HG02588 (cell line): ENCODE measurements at regions not wholly inside any gene's neighbourhood (a gene's known extent, or its start where the extent isn't known, plus 50 kb on each side); places are given as distances from the start of the nearest gene placed in this dataset.
"Not testable (repeated sequence)": the region's sequence is repeated elsewhere in the genome, so short reads cannot be mapped to it uniquely, and the experiment has no call there.

ENCODE experiments used
- ATAC-seq: cut with Tn5 transposase; IDR thresholded peaks from one replicate; pipeline ENCODE4 v1.9.1; 2021; ENCODE audit warnings: mild to moderate bottlenecking, moderate library complexity; ENCODE audit not compliant: unreplicated experiment

DNA sequence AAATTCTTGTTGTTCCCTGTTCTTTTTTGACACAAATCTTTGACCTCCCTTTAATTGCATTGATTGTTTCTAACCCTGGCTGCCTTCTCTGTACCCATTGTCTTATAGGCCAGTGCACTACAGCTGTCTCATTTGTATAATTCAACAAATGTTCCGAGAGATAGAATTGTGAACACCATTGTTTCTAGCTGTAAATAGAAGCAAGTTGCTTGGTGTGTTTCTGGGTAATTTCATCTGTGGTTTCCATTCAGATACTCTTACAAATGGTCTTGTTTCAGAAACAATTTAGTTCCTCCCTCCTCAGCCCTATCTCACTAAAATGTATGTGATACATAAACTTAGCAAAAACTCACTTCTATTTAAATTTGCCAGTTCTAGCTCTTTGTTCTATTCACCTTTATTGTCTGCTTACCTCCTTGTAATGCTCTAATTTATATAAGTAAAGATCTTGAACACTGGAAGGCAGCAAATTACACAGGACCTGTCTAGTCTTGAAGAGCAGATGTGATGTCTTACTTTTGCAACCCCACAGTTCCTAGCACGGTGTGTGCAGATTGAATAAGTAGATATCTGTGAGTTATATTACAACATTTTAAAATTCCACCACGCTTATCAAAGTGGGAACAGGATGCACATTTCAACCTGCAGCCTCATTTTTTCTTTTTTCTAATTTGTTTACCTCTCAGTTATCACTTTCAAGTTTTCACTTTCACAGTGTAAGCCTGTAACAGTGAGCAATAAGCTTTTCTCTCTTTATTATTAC is 515.6 kb upstream of the ZP4 start:
- ATAC-seq = no peak

DNA sequence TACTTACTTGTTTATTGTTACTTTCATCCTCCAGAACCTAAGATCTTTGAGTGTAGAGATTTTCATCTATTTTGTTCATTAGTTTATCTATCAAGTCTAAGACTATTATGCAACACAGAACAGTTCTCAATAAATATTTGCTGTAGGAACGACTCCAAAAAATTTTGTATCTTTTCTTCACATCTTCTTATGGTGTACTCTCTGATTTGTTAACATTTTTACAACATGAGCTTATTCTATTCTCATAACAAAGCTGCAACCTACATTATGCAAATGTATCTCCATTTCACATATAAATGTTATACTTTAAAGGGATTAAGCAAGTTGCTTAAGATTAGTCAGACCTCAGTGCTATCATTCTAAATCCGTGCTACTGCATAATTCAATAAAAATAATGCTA is 514.2 kb upstream of the ZP4 start:
- ATAC-seq = no peak

DNA sequence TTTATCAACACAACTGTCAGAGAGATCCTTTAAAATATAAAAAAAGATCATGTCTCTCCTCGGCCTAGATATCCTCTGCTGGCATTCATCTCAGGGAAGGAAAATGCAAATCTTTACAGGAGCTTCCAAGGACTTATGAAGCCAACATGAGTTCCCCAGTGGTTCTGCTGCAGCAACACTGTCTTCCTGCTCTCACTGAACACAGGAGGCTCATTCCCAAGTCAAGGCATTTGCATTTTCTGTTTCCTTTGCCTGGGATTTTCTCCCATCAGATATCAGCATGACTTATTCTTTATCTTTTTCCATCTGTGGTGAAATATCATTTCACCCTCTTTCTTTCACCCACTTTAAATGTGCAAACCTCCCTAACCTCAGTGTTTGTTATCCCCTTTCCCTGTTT is 513.8 kb upstream of the ZP4 start:
- no peak for ATAC-seq

DNA sequence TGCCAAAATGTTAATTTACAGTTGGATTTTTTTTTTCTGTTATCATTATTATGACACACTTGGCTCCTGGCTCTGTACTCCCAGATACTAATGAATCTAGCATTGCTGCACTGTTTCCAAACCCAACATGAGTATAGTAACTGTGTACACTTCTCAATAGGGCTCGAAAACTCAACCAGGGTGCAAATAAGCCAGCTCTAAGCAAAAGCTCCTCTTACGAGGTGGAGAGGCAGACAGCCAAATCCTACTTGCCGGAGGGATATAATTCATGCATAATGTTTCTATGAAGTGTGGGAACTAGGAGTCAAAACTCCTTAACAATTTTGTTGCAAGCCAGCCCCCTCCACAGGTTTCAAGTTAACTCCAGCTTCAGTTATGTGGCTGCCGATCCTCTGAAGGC is 510.4 kb upstream of the ZP4 start:
- ATAC-seq = no peak

DNA sequence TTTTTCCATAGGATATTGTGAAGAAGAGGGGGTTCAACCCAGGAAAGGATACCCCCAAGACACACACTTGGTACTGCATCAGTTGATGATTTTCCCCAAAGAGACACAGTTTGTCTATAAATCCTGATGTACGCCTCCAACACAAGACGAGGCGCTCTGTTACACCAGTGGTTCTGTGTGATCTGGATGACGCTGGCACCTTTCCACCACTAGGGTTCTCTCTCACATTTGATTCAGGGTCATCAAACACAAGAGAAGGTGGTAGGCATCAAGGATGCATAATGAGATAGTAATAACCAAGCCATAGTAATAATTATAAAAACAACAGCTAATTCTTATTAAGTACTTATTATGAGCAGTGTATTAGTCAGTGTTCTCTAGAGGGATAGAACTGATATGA is 508.8 kb upstream of the ZP4 start:
- ATAC-seq = no peak

DNA sequence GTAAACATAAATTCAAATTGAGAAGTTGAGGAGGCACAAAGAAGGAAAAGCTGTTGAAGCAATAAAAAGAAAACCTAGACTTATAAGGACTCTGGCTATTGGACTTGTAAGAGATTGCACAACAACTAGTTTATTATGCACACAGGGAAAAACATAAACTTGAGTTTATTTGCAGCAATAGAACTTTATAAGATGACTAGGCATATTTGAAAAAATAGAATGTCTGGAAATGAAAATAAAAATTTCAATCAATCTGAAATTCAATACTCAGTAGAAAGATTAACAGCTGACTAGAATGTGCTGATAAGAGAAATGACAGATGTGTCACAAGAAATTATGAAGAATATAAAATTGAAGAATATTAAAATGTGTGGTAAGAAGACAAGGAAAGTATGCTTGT is 505.4 kb upstream of the ZP4 start:
- ATAC-seq = no peak

DNA sequence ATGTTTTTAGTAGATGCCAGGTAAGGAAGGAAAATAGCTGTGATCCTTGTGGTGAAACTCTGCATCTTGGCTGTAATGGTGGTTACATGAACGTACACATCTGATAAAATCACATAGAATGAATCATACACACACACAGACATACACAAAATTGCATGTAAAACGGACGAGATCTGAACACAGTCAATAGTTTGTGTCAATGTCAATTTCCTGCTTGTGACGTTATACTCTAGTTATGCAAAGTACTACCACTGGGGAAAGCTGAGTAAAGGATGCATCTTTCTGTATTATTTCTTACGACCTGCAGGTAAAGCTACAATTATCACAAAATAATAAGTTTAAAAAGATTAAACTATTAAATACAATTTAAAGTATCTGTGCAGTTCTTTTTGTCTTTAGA is 493.7 kb upstream of the ZP4 start:
- ATAC-seq = no peak

DNA sequence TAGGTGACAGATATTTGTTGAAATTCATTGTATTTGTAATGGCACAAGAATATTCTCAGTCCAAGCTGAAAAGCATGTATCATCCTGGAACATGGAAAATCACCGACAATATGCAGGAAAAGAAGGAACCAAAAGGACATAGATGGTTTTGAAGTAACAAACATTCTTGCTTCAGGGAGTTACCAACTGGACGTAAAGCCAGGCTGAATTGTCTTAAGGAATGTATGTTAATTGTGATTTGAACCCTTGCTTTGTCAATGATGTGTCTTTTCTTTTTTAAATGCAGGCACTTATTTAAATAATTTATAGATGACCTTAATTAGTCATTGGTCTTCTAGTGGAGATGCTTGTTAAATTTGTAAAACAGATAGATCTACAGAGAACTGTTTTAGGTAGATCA is 489.4 kb upstream of the ZP4 start:
- no peak for ATAC-seq

DNA sequence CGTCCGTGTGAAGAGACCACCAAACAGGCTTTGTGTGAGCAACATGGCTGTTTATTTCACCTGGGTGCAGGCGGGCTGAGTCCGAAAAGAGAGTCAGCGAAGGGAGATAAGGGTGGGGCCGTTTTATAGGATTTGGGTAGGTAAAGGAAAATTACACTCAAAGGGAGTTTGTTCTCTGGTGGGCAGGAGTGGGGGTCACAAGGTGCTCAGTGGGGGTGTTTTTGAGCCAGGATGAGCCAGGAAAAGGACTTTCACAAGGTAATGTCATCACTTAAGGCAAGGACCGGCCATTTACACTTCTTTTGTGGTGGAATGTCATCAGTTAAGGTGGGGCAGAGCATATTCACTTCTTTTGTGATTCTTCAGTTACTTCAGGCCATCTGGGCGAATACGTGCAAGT is 488.7 kb upstream of the ZP4 start:
- not testable (repeated sequence) for ATAC-seq

DNA sequence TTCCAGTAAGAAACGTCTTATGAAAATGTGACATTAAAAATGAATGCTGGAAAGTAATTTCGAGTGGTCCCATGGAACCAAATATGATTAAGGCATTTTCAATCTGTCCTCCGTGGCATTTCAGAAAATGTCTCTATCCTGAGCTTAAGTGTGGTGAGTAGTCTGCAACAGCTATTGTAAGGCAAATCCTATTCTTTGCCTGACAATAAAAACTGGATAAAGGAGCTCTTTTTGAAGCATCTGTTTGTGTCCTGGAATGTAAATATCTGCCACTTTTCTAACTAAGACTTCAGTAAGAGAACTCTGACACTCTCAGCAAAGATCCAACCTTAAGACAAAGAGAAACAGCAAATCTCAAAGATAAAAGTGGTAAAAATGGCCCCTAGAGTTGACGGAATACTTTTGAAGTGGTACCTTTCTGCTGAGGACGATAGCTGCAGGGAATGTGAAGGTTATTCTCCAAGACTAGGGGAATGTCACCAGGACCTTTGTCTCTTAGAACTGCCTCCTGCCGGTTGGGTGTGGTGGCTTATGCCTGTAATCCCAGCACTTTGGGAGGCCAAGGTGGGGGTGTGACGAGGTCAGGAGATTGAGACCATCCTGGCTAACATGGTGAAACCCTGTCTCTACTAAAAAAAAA is 486.7 kb upstream of the ZP4 start:
- no peak for ATAC-seq

DNA sequence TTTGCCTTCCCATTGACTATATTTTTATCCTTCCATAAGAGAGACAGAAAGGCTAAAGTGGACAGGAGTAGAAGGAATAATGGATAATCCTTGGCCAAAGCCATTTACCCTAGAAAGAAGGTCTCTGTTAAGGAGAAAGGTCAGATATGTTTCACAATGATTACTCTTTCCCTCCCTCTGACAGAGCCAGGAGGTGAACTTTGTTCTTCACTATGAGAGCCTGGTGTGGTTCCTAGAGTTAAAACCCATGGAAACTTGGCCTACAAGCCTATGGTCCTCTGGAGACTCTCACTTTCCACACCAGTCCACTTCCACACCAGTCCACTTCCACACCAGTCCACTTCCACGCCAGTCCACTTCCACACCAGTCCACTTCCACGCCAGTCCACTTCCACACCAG is 479.9 kb upstream of the ZP4 start:
- ATAC-seq = no peak

DNA sequence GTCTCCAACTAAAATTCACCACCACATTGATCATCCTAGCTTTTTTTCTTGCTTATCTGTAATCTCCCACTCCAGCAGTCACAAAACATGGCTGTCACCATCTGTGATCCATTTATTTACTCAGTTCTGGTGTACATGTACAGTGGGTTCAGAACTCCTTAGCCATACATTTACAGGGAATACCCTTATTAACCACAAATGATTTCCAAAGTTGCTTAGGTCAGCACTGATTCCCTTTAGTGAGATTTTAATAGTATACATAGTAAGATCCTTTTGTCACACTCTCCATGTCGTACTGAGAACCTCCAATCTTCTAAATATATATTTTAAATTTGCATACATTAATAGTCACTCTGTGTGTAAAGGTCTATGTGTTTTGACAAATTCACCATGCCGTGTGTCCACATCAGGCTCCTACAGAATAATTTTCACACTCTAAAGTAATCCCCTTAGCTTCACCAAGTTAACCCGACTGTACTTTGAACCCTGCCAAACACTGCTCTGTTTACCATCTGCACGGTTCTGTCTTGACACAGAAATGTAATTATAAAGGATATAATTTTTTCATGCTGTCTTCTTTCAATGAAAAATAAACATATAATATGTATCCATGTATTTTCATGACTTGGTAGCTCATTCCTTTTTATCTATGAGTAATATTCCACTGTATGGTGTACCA is 473.6 kb upstream of the ZP4 start:
- no peak for ATAC-seq

DNA sequence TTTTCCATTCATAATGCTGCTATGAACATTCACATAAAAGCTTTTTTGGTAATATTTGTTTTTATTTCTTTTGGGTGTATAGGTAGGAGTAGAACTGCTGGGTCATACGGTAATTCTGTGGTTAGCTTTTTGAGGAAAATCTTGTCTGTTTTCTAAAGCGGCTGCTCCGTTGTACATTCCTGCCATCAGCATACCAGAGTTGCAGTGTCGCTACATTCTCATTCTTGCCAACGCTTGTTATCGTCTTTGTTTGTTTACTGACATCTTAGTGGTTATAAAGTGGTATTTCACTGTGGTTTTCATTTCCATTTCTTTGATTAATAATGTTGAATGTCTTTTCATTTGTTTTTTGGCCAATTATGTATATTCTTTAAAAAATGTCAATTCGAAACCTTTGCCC is 469.8 kb upstream of the ZP4 start:
- no peak for ATAC-seq

DNA sequence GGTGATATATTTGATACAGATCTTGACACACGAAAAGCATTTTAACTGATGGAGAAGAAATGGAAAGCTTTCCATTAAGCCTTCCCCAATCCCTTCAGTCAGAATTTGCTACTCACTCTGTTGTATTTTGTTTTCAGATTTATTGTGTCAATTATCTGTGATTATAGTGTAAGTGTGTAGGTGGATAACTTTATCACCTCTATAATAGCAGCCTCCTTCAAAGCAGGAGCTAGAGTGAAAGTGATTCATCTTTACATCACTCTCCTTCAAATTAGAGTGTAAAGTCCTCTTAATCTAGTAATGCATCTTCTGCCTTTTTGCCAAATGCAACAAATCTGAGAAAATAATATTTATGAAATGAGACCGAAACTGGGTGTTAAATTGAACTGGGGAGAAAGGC is 459.7 kb upstream of the ZP4 start:
- no peak for ATAC-seq

DNA sequence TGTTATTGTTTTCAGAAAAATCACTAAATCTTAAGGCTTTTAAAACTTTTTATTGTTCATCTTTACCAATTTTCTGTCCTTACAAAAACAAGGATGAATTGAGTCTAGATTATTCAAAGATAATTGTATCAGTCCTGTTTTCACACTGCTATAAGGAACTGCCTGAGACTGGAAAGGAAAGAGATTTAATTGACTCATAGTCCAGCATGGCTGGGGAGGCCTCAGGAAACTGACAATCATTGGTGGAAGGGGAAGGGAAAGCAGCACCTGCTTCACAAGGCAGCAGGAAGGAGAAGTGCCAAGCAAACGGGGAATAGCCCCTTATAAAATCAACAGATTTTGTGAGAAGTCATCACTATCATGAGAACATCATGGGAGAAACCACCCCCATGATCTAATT is 455.6 kb upstream of the ZP4 start:
- no peak for ATAC-seq

DNA sequence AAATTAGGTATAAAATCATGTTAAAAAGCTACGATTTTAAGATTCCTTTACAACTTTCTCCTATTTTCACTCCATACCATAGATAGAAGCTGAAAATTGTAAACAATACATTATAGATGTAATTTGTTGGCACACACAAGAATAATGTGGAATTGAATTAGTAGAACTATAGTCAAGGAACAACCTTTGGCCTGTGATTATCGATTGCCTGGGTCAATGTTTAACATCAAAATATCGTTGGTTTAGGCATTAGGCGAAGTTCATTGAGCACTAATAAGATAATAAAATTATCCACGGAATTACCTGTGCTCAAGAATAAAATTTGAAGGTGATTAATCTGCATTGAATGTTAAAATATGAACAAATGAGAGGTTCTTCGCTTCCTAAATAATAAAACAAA is 455.1 kb upstream of the ZP4 start:
- ATAC-seq = no peak

DNA sequence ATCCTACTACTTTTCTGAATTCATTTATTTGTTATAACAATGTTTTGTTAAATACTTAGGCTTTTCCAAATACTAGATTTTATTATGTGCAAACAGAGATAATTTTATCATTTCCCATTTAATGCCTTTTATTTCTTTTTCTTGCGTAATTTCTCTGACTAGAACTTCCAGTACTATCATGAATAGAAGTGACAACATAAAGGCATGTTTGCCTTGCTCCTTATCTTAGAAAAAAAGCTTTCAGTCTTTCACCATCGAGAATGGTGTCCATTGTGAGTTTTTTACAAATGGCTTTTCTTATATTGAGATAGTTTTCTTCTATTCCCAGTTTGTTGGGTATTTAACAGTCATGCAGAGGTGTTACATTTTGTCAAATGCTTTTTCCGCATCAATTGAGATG is 453.1 kb upstream of the ZP4 start:
- ATAC-seq = no peak

DNA sequence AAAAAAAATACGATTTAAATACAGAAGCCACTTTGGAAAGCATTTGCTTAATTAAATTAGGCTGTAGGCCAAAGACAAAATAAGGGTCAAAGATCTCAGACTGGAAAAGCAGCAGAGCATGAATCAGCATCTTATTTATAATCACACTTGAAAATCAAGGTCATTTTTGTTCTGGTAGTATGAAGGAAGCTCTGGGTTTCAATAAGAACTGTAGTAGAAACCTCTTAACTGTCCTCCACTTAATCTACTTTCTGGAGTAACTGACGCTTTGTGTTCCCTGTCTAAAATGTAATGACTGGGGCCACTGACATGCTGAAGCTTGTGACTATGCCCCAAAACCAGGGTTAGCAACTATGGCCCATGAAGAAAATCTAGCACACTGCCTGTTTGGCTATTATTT is 450.7 kb upstream of the ZP4 start:
- no peak for ATAC-seq

DNA sequence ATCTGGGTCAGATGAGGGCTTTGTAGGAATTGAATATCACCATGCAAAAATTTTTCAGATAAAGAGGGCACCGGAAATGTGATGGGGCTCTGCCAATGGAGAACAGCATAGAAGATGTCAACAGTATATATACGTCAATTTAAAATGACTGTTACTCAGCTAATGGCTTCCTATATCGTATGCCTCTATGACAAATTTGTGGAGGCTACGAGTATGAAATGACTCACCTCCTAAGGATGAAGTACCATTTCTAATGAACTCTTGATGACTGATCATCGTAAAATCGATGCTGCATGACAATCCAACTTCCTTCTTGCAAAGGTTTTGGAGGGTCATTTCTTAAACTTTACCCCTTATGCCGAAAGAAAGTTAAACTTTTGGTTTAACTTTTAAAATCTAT is 450.3 kb upstream of the ZP4 start:
- no peak for ATAC-seq

DNA sequence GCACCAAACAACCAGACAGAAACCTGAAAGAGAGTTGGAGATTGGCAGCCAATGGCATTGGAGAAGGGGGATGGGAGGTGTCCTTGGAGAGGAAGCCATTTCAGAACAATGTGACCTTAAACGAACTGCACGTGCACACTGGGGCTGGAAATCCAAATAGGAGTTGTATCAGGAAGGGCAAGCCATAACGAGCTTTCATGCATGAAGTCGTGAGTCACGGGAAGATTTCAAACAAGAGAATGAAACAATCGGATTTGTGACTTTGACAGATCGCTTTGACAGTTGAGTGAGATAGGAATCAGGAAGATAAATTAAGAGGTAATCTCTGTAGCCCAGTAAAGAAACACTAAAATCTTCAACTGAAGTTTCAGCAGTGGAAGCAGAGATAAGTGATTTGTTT is 445.8 kb upstream of the ZP4 start:
- no peak for ATAC-seq

DNA sequence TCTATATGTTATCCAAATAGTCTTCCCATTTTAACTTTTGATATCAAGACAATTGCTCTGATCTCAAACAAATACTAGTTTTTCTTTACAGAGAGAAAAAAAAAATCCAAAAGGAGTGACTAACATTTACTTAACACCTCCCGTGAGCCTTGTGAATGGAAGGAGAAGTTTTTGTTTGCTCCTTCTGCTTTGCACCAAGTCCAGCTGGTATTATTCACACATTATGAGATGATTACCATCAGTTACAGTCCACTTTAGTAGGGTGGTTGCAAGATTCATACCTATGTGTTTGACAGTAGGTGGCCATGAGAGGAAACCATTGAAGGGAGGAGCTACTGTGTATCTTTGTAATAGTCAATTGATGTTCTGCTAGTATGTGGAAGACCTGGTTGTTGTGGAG is 443.4 kb upstream of the ZP4 start:
- no peak for ATAC-seq

DNA sequence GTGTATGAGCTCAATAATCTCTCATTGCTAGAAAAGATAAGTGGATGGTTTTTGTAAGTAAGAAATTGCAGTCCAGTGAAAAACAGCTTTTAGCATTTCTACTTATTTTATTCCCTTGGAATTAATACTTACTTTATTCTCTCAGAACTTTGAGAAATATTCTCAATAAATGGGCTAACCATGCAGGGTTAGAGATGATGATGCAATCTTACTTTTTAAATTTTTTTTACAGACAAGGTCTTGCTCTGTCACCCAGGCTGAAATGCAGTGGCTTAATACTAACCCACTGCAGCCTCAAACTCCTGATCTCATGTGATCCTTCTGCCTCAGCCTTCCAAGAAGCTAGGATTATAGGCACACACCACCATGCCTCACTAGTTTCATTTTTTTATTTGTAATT is 440.8 kb upstream of the ZP4 start:
- ATAC-seq = no peak
